ENCODE measurements at regions not wholly inside any gene's neighbourhood (a gene's known extent, or its start where the extent isn't known, plus 50 kb on each side); places are given as distances from the start of the nearest gene placed in this dataset.

DNA sequence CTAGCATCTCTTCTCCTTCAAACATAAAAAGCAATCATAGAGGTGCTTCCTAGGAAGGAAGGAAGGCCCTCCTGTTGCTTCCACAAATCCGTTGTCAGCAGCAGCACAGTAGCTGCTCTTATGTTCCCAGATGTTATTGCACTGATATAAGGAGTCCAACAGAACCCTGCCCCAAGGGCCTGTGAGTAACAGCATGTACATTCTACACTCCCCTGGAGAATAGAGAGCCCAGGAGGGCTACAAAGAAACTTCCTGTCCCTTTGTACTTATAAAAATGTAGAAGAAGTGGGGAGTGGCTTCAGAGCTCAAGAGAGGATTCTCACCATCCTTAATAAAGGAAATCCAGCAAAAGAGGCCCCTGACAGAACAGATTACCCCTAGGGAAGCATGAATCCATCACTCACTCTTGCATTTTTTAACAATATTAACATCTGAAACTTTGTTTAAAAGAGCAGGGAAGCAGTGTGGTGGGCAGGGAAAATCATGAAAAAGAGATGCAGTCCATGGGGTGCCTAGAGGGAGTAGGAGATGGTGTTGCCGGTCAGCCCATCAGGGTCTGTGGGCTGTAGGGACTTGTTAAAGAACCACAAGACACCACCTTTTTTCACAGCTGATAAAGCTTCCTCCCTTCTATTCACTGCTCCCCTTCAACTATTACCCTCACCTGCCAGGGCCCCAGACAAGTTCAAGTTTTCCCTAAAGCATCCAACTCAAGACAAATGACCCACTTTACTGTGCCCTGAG lies 104.5 kb upstream of the ADGRF1 start:
- DNase-seq (ENCODE audit: low read depth in 1 of 2, low spot score in 1 of 2), result no peak
- TF ChIP-seq JUND (IDR thresholded peaks at IDR 0.05; ENCODE audit: low read depth), result no peak

DNA sequence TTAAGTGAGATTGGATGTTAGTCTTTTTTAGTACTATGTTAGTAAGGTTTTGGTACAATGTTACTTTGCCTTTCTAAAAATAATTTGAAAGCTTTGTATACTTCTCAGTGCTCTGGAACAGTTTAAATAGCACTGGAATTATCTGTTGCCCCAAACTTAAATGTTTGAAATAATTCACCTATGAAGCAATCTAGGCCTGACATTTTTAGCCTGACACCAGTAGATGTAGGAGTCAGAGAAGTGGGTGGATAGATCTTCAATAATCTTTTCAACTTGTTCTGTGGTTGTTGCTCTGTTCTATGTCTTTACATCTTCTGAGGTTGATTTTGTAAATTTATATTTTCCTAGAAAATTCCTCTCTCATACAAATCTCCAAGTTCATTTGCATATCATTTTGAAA lies 103.1 kb upstream of the ADGRF1 start:
- no peak for TF ChIP-seq JUND (IDR thresholded peaks at IDR 0.05; ENCODE audit: low read depth)
- no peak for DNase-seq (ENCODE audit: low read depth in 1 of 2, low spot score in 1 of 2)
- in situ Hi-C loops (cut with HindIII; ENCODE audit: low pct_unique_long_range_greater_than_20kb, low sequenced_read_pairs), result no loop called here

More for the DNA sequence above, 104.5 kb upstream of the ADGRF1 start:
- in situ Hi-C loops (cut with HindIII; ENCODE audit: low pct_unique_long_range_greater_than_20kb, low sequenced_read_pairs), result no loop called here

DNA sequence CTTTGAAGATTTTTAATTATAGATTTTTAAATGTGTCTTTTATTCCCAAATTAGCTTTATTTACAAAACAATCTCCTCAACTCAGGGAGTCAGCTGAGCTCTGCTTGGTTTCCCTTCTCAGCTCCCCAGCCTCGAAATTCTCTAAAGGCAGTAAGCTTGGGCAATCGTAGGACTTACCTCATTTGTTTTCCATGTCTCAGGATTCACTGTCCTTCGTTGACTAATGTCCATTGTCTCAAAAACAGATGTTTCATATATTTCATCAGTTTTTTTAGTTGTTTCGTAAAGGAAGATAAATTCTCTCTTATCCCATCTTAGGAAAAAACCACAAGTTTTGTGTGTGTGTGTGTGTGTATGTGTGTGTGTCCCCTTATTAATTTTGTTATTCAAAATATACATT lies 102.2 kb upstream of the ADGRF1 start:
- in situ Hi-C loops (cut with HindIII; ENCODE audit: low pct_unique_long_range_greater_than_20kb, low sequenced_read_pairs), result no loop called here
- no peak for TF ChIP-seq JUND (IDR thresholded peaks at IDR 0.05; ENCODE audit: low read depth)
- DNase-seq (ENCODE audit: low read depth in 1 of 2, low spot score in 1 of 2), result no peak

DNA sequence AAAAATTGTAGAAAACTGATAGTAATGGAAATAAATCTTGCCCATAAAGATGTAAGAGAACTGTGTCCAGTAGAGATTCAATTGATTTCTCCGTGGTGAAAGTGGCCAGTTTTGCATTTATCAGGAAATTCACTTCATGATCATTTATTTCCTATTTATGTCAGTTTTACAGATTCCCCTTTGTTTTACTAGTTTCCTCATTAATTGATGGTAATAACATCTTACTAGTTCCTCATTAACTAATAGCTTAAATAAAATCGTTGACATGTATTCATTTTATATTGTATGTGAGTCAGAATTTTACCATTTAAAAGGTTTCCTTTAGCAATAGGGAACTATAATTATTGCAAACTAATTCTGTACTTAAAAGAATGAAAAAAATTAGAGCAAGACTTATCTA lies 99.8 kb upstream of the ADGRF1 start:
- in situ Hi-C loops (cut with HindIII; ENCODE audit: low pct_unique_long_range_greater_than_20kb, low sequenced_read_pairs), result no loop called here
- TF ChIP-seq JUND (IDR thresholded peaks at IDR 0.05; ENCODE audit: low read depth), result no peak

DNA sequence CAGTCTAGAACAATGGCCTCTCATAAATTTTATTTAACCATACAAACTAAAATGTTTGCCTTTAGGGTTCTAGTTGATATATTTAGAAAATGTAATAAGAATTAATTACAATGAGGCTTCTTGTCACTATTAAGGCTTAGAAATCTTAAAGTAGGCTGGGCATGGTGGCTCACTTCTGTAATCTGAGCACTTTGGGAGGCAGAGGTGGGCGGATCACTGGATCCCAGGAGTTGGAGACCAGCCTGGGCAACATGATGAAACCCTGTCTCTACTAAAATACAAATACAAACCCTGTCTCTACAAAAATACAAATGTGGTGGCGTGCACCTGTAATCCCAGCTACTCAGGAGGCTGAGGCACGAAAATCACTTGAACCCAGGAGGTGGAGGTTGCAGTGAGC lies 99.0 kb upstream of the ADGRF1 start:
- DNase-seq (ENCODE audit: low read depth in 1 of 2, low spot score in 1 of 2), result no peak
- TF ChIP-seq JUND (IDR thresholded peaks at IDR 0.05; ENCODE audit: low read depth), result no peak
- in situ Hi-C loops (cut with HindIII; ENCODE audit: low pct_unique_long_range_greater_than_20kb, low sequenced_read_pairs), result no loop called here

More for the DNA sequence above, 99.8 kb upstream of the ADGRF1 start:
- no peak for DNase-seq (ENCODE audit: low read depth in 1 of 2, low spot score in 1 of 2)

DNA sequence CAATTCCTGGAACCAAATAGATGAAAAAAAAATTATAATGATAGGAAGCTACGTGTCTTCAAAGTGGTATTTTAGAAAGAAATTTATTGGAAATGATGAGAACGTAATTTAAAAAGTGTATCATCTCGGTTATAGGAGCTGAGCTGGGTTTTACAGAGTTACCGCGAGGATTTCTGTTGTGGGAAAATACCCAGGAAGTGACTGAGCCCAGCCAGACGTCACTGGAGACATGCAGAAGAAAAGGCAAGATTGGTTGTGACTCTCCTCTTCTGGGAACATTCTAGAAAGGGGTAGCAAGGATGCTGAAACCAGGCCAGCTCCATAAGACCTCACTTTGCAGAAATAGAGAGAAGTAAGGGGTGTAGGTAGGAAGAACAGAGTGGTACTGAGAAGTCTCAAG lies 95.9 kb upstream of the ADGRF1 start:
- no peak for DNase-seq (ENCODE audit: low read depth in 1 of 2, low spot score in 1 of 2)
- no peak for TF ChIP-seq JUND (IDR thresholded peaks at IDR 0.05; ENCODE audit: low read depth)
- in situ Hi-C loops (cut with HindIII; ENCODE audit: low pct_unique_long_range_greater_than_20kb, low sequenced_read_pairs), result no loop called here

DNA sequence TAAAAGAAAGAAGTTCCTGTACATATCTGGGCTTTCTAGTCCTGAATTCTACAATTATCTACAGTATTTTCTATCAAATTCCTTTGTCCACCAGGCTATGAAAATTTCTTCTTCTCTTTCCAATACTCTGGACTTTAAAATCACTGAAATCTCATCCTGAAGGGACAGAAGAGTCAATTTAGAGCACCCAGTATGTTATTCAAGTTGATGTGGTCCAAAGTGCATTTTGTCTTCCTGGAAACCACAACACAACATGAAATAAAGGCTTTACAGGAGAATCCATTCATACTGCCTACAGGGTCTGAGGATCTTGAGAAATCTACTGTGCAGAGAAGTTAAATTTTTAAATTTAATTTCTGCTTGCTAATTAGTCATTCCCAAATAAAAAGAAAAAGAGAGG lies 94.9 kb upstream of the ADGRF1 start:
- TF ChIP-seq JUND (IDR thresholded peaks at IDR 0.05; ENCODE audit: low read depth), result no peak
- in situ Hi-C loops (cut with HindIII; ENCODE audit: low pct_unique_long_range_greater_than_20kb, low sequenced_read_pairs), result no loop called here
- no peak for DNase-seq (ENCODE audit: low read depth in 1 of 2, low spot score in 1 of 2)

DNA sequence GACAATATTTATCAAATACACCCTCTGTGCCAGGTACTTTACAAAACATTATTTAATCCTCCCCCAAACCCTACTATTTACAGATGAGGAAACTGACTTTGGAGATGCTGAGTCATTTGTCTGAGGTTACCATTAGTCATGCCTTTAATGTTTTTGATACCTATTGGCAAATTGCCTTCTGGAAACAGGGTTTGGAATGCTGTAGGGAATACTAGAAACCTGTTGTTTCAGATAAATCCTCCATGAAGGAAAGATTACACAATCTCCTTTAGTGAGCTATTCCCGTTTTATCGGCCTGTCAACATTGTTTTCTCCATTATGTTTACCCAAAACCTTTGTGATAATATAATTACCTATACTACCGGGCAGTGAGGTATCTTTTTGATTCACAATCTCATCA lies 93.6 kb upstream of the ADGRF1 start:
- peak in 1 of 2 experiments; percentile 10 for DNase-seq (ENCODE audit: low read depth in 1 of 2, low spot score in 1 of 2)
- in situ Hi-C loops (cut with HindIII; ENCODE audit: low pct_unique_long_range_greater_than_20kb, low sequenced_read_pairs), result no loop called here

DNA sequence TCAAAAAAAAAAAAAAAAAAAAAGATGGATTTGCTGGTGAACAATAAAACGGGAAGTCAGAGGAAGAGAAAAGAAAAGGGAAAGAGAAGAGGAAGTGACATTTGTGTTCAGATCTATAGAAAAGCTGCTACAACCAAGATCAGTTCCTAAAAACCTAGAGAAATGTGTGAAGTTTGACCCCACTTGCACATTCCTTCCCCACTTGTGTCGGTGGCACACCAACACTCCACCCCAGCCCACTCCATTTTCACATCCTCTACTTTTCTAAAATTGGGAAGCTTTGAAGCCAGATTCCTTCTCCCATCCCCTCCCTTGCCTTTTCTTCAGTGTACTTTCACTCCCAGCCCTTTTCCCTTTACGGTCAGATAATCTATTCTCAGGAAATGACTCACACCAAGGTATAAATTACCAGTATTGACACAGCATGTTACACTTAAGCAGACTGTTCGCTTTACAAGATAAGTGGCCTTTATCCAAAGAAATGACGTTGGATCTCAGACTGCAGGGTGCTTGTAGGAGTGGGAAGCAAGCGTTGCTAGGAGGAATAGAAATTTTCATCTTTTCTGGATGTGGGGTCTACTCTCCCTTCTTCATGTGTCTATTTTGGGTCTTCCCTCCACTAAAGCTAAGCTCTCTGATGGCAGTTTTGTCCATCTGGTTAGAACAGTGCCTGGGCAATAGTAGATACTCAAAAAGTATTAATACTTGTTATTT lies 92.5 kb upstream of the ADGRF1 start:
- in situ Hi-C loops (cut with HindIII; ENCODE audit: low pct_unique_long_range_greater_than_20kb, low sequenced_read_pairs), result no loop called here
- peak; percentile 7 to 44 for DNase-seq (ENCODE audit: low read depth in 1 of 2, low spot score in 1 of 2)
- 0 out of 2 replicates have a peak, but pooled peaks have one; percentile 27 for TF ChIP-seq JUND (IDR thresholded peaks at IDR 0.05; ENCODE audit: low read depth)

More for the DNA sequence above, 93.6 kb upstream of the ADGRF1 start:
- TF ChIP-seq JUND (IDR thresholded peaks at IDR 0.05; ENCODE audit: low read depth), result no peak

DNA sequence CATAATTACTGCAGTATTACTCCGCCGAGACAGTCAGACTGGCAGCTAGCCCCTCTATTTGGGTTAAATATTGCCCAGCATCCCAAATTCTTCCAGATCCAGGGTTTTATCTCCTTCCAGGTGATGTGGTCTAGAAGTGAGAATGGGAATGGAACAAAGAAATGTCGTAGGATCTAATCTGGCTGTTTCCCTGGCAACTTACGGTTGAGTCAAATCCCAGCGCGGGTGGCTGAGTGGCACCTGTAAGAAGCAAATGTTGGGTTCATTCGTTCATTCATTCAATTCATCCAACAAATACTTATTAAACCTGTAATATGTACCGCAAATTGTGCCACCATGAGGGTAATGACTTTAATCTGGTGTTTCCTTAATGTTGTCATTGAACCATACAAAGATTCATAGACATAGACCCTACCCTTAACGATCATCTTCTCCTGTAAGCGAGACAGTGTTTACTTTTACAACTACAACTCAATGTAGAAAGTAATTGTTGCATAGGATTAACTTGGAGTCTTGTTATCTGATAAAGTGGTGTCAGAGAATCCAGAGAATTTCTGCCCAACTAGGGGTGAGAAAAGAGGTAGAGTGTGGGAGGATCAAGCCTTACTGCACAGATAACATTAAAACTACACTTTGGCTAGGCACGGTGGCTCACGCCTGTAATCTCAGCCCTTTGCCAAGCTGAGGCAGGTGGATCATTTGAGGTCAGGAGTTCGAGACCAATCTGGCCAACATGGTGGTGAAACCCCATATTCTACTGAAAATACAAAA lies 91.3 kb upstream of the ADGRF1 start:
- no peak for DNase-seq (ENCODE audit: low read depth in 1 of 2, low spot score in 1 of 2)
- TF ChIP-seq JUND (IDR thresholded peaks at IDR 0.05; ENCODE audit: low read depth), result no peak
- in situ Hi-C loops (cut with HindIII; ENCODE audit: low pct_unique_long_range_greater_than_20kb, low sequenced_read_pairs), result no loop called here

DNA sequence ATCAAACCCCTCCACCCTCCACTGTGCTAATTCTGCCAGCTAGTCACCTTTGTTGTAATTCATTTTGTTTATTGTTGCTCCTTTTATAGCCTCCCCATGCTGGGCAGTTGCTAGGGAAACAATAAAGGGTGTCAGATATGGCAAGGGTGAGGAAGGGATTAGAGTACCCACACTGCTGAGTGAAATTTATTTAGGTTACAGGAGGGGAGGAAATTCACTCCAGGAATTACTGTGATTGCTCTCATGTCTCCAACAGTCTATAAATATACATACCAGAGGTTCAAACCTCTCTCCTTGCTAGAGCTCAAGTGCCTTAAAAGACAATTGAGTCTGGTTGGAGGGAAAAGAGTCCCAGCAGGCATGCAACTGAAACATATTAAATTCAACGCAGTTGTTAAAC lies 90.6 kb upstream of the ADGRF1 start:
- no peak for TF ChIP-seq JUND (IDR thresholded peaks at IDR 0.05; ENCODE audit: low read depth)
- in situ Hi-C loops (cut with HindIII; ENCODE audit: low pct_unique_long_range_greater_than_20kb, low sequenced_read_pairs), result no loop called here
- DNase-seq (ENCODE audit: low read depth in 1 of 2, low spot score in 1 of 2), result no peak

DNA sequence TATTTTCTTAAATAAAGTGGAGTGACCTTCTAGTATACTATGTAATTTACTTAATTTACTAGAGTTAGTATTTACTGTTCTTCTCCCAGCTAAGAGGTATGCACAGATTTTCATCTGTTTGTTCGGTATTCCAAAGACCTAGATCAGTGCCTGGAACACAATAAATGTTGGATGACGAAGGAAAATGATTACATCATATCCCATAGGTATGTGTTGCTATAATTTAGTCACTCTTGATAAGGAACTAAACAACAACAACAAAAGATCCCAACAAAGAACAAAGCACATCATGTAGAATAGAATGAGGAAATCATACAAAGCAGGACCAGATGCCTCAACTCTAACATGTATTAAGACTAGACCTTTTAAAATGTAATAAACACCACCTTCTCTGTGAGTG lies 89.6 kb upstream of the ADGRF1 start:
- in situ Hi-C loops (cut with HindIII; ENCODE audit: low pct_unique_long_range_greater_than_20kb, low sequenced_read_pairs), result no loop called here
- TF ChIP-seq JUND (IDR thresholded peaks at IDR 0.05; ENCODE audit: low read depth), result no peak

DNA sequence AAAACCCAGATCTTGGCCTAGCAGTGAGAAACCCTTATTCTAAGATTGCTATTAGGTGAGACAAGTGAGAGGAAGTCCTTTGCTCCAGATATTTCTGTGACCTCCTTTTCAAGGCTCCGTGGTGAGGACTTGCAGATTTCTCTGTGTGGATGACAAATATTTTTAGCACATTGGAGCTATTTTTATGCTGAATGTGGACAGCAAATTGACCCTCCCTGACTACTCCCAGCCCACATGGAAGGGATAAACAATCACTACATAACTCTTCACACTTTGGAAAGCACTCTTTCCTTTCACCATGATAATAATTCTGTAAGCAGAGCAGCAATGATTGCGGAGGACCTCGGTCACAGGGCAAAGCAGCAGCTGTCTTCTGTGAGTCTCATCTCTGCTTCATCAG lies 88.0 kb upstream of the ADGRF1 start:
- in situ Hi-C loops (cut with HindIII; ENCODE audit: low pct_unique_long_range_greater_than_20kb, low sequenced_read_pairs), result no loop called here
- no peak for DNase-seq (ENCODE audit: low read depth in 1 of 2, low spot score in 1 of 2)
- no peak for TF ChIP-seq JUND (IDR thresholded peaks at IDR 0.05; ENCODE audit: low read depth)

More for the DNA sequence above, 89.6 kb upstream of the ADGRF1 start:
- no peak for DNase-seq (ENCODE audit: low read depth in 1 of 2, low spot score in 1 of 2)

Measured in T47D (cell line).